Astrocyte of the cerebellum (primary cell): ENCODE measurements at regions not wholly inside any gene's neighbourhood (a gene's known extent, or its start where the extent isn't known, plus 50 kb on each side); places are given as distances from the start of the nearest gene placed in this dataset.

Experiments used
- DNase-seq: peaks from one replicate; pipeline ENCODE4 v3.0.0-alpha.2; 2011; ENCODE audit warnings: low read depth
- H3K4me3 ChIP-seq: 2 replicates; pipeline ENCODE4 v1.5.1; 2011; ENCODE audit warnings: mild to moderate bottlenecking, low read depth, low read length, moderate library complexity
- CTCF ChIP-seq: IDR thresholded peaks from 2 replicates; pipeline ENCODE4 v1.5.1; 2012; ENCODE audit warnings: low read length, low read depth, moderate library complexity, mild to moderate bottlenecking; ENCODE audit errors: missing control alignments
- in situ Hi-C: cut with HindIII; loops from 2 replicates; pipeline ENCODE4 v1.10.0; 2017; ENCODE audit warnings: low sequenced_read_pairs

- TF ChIP-seq CTCF, result no peak
- H3K4me3 ChIP-seq, result no peak overlapping the region
- DNase-seq, result no peak
- in situ Hi-C loops, result no loop called here
Measured at GRCh38 chr21:37967036-37967435, 50.8 kb upstream of the KCNJ6 start.

GRCh38 chr21:37968744-37969143 lies 52.5 kb upstream of the KCNJ6 start:
- in situ Hi-C loops, result no loop called here
- H3K4me3 ChIP-seq, result no peak overlapping the region
- TF ChIP-seq CTCF, result no peak
- DNase-seq, result no peak

- no peak overlapping the region for H3K4me3 ChIP-seq
- DNase-seq, result no peak
- no peak for TF ChIP-seq CTCF
- in situ Hi-C loops, result no loop called here
Measured at GRCh38 chr21:37970548-37970947, 54.3 kb upstream of the KCNJ6 start.

GRCh38 chr21:37971390-37971950 lies 55.2 kb upstream of the KCNJ6 start:
- in situ Hi-C loops, result no loop called here

GRCh38 chr21:37974081-37974480 lies 57.8 kb upstream of the KCNJ6 start:
- no peak for TF ChIP-seq CTCF
- in situ Hi-C loops, result no loop called here
- H3K4me3 ChIP-seq, result no peak overlapping the region

More at GRCh38 chr21:37971390-37971950, 55.2 kb upstream of the KCNJ6 start:
- DNase-seq, result no peak
- no peak for TF ChIP-seq CTCF
- H3K4me3 ChIP-seq, result no peak overlapping the region

GRCh38 chr21:37982496-37983318 lies 66.5 kb upstream of the KCNJ6 start:
- no peak overlapping the region for H3K4me3 ChIP-seq
- TF ChIP-seq CTCF, result no peak
- DNase-seq, result no peak
- in situ Hi-C loops, result no loop called here

More at GRCh38 chr21:37974081-37974480, 57.8 kb upstream of the KCNJ6 start:
- peak; percentile 5 for DNase-seq
